H4 (cell line): ENCODE measurements at regions not wholly inside any gene's neighbourhood (a gene's known extent, or its start where the extent isn't known, plus 50 kb on each side); places are given as distances from the start of the nearest gene placed in this dataset.

Experiments used
- DNase-seq: peaks from one replicate; pipeline ENCODE4 v3.0.0-alpha.2; 2015; ENCODE audit warnings: low spot score

DNA sequence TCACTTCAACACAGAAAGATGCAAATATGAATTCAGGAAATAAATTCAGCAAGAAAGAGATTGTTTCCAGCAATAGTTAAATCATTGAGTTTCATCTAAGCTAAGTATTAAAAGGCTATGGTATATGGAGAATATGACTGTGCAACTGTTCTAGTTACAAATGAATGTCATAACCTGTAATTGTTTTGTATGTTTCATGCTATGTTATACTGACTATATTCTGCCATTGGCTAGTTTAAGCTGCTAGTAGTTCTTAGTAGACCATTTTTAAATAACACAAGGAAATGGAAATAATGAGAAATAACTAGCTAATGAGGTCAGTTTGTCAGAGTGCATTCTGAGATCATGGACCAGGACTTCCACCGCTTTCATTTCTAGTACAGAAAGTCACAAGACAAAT, 1154.9 kb upstream of the TMEFF2 start:
- no peak for DNase-seq

DNA sequence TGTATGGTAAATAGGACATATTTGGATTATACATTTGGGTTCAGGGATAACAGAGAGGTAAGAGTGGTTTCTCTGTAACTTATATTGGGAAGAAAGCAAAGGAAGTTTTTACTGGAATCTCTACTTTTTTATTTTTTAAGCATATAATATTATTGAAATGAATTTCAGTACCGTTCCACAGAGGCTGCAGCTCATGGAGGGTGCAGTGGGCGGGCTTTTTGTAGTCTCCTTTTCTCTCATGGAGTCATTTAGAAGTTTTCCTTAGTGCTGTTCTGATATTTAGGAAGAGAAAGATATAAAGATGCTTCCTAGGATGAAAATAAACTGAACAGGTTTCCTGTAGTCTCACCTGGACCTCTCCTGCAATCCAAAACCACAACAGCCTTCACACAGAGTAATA, 1153.3 kb upstream of the TMEFF2 start:
- no peak for DNase-seq

DNA sequence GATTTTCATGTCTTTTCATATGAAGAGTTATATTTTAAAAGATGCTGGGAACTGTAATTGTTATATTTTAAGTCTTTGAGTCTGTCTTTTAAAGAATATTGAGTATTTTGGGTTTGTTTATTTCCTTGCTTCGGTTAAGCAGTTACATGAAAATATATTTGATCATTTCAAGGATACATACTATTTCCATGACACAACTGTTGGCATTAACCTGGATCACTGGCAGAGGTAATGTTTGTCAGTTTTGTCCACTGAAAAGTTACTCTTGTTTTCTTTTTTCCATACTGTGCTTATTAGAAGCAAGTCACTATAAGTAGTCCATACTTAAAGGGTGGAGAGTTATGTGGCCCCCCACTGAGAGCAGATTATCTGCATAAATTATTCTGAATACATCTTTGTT, 1142.0 kb upstream of the TMEFF2 start:
- no peak for DNase-seq

DNA sequence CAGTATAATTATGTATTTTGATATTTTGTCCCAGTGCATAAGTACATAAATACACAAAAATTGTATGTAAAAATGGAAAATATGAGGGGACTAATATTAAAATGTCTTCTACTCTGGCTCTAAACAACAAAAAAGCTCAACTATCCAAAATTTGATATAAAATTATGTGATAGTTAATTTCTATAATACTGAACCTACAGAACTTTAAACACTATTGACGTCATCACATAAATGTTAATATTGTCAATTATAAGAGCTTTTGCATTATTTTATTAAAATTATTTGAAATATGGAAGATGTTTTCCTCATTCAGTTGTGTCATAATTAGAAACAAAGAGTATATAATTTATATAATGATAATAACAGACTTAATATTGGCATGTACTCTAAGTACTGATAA, 1139.7 kb upstream of the TMEFF2 start:
- DNase-seq, result no peak

DNA sequence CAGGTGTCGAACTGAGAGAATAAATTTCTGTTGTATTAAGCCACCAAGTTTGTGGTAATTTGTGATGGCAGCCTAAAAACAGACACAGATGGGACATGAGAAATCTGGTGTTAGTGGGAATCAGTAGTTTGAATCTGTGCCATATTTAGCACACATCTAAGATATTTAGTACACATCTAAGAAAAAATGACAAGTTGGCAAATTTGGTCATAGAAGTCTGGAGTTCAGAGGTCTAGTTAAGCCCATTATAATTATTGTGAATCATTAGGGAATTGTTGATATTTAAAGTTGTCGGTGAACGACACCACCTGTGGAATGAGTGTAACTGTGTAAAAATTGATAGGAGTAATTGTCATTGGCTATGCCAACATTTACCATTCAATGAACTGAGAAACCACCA, 1138.8 kb upstream of the TMEFF2 start:
- no peak for DNase-seq

DNA sequence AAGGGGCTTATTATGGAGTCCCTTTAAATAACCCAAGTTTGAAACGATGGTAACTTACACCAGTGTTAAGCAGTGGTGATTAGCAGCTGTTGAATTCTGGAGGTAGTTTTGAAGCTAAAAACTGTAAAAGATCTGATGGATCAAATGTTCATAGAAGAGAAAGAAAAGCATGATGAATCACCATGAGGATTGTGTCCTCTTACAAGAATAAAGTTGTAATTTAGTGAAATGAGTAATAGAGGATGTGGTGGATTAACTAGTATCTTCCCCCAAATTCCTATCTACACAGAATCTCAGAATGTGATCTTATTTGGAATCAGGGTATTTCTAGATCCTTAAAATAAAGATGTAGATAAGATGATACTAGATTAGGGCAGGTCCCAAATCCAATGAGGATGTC, 1138.2 kb upstream of the TMEFF2 start:
- no peak for DNase-seq

DNA sequence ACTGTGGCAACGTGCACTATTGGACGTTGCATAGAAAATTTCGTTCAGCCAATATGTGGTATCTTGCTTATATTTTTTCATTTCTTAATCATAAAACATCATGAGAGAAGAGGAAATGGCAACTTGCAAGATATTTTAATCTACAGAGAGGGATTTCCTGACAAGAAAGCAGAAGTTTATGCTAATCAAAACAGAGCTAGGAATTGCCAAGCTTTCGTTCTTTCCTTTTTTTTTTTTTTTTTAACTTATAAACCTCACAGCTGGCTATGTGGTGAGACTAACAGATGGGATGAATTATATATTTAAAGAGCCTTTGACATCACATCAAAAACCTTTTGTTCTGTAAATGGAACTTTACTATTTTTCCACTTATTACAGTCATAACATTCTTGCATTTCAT, 1136.9 kb upstream of the TMEFF2 start:
- DNase-seq, result no peak

DNA sequence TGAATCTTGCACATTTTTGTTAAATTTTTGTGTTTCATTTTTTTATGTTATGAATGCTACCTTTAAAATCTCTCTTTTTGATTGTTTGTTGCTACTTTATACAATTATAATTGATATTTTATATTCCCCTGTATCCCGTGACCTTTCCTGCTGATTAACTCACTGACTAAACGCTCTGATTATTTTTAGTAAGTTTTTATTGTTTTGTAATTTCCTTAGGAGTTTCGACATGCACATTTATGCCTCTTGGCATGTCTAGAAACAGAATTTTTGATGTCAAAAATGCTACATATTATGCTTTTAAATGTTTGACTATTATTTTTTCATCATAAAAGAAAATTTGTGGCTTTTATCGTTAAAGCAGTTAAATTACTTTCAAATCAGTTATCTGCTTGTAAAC, 1131.6 kb upstream of the TMEFF2 start:
- no peak for DNase-seq

DNA sequence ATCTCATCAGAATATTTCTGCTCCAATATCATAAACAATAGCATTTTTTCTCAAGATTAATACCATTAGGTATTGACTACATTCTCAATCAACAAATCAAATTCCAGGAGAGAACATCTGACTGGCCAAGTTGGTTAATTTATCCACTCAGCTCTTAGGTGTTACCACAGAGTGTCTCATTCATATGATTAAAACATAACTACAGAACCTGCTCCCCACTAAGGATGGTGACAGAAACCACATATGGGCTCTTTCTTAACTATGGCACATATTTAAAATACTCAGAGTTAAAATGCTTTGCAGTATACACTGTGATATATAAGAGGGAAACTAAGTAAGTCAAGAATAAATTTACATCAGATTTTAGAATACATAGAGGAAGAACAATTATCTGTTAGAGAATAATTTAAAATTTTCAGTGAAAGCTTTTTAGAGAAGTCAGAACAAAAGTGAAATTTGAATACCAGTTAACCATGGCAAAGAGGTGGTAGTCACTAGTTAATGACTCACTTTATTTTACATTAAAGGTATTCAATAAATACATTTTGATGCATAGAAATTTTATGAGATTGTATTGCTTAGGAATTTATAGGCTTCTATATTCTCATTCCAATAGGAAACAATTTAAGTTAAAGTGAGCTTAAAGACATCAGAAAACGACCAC, 1120.8 kb upstream of the TMEFF2 start:
- DNase-seq, result no peak

DNA sequence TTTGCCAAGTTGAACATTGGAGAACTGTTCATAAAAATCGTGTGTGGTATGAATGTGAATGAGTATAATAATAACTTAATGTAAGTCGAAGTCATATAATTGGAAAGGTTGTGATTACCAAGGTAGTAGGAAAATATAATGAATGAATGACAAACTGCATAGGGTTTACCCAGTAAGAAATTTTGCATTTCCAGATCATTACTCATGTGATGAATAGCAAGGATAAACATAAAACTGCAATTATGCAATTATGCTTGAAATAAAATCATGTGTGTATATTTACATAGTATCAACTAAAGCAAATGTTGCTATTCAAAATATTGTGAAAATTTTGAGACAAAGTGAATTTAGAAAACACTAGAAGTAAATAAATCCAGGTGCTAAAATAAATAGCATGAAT, 1108.7 kb upstream of the TMEFF2 start:
- DNase-seq, result no peak

DNA sequence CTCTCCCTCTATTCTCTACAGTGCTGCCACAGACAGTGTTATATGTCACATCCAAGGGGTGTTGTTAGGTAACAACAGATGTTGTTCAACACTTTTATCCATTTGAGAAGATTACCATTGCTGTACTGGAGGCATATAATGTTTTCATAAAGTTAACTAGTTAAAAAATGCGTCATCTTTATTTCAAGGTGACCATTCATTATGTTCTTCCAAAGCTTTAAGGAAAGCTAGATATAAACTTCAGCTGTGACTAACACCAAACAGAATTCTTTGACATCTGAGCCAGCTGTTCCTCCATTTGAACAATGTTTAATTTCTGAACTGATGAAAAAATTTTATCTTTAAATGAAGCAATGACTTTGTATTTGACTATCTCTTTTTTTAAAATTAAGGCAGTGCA, 1099.6 kb upstream of the TMEFF2 start:
- DNase-seq, result no peak

DNA sequence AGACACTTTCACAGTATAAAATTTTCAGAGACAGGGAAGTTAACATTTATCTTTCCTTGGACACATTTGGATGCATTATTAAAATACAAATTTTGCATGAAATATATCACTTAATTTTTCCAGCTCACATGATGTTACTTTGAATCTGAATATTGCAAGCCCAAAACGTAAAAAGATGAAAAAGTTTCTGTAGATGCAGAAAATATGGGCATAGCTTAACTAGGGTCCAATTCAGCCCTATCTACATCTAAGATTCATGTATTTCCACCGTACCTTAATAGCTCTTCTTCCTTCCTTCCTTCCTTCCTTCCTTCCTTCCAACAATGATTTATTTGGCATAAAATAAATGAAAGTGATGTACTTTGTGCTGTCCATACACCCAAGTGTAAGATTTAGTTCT, 1084.6 kb upstream of the TMEFF2 start:
- no peak for DNase-seq

DNA sequence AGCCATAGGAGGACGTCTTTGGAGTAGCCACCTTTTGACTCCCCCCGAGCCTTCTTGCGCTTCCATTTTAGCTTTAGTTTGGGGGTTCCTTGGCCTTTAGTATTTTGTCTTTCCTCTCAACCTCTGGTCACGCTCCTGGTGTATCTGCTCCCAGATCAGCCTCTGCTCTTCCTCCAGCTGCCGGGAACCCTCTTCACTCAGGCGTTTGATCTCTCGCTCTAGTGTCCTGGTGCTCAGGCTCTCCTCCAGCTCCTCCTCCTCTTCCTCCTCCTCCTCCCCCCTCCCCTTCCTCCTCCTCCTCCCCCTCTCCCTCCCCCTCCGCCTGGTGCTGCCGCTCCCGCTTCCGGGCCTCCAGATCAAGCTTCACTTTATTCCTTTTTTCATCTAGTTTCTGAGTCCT, 1082.3 kb upstream of the TMEFF2 start:
- DNase-seq, result no peak

DNA sequence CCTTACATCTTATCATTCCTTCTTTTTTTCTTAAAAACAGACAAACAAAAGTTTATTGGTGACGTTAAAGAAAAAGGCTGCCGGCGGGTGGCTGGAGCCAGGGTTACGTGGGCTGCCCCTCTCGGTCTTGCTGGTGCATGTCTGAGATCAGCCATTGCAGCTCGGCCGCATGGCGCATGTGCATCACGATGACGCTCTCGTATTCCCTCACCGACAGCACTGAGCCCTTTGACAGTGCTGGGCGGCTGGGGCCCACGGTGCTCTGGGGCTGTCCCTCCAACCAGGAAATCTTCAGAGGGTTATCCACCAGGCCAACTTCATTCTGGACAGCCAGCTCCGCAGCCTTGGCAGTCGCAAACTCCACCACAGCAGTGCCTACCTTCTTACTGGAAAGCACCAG, 1081.8 kb upstream of the TMEFF2 start:
- DNase-seq, result no peak

DNA sequence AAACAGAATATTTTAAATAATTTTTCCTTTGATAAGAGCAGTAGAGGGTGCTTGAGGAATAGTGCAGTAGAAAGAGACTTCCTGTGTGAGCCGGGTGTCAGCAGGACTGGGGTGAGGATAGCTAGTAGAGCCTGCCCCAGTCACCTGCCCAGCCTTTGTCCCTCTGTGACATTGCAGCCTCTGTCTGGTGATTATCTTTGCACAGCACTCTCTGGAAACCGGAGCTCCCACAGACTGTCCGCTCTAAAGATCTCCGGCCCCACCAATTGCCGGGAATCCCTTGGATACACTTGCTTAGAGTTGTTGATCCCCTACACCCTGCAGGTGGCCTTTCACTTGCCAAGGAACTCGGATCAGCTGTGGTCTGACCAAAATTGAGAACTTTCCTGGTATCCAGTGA, 1081.3 kb upstream of the TMEFF2 start:
- no peak for DNase-seq

DNA sequence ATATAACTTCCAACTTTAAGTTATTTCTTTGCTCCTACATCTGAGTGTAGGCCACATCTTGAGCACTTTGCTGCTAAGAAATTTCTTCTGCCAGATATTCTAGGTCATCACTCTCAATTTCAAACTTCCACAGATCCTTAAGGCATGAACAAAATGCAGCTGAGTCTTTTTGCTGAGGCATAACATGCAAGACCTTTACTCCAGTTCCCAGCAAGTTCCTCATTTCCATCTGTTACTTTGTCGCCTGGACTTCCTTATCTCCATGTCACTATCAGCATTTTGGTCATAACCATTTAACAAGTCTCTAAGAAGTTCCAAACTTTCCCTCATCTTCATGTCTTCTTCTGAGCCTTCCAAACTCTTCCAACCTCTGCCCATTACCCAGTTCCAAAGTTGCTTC, 1077.3 kb upstream of the TMEFF2 start:
- no peak for DNase-seq

DNA sequence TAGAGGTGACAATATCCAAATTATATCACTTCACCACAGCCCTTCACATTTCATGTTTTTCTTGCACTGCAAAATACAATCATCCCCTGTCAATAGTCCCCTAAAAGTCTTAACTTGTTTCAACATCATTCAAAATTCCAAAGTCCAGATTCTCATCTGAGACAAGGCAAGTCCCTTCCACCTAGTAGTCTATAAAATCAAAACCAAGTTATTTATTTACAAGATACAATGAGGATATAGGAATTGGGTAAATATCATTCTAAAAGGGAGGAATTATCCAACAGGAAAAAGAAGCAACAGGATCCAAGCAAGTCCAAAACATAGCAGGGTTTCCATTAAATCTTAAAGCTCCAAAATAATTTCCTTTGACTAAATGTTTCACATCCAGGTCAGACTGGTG, 1076.1 kb upstream of the TMEFF2 start:
- DNase-seq, result no peak

DNA sequence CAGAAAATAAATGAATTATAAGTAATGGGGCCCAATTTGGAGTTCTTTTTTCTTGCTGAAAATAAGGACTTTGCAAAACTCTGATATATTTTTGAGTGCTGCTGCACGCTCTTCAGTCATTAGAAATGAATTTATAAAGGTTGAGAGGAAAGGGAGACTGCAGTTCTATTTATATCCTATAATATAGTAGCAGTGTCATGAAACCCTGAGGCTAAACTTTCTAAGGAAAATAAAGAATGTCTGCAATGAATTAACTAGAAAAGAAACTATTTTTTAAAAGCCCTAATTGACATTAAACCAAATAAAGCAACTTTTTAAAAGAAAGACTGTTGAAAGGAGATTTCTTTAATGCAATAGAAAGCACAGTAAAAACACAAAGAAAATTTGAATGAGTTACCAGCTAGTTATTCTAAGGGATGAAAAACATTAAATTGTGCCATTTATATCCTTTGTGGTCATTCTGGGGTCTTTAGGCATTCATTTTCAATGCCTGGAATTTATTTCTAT, 1072.8 kb upstream of the TMEFF2 start:
- DNase-seq, result no peak

DNA sequence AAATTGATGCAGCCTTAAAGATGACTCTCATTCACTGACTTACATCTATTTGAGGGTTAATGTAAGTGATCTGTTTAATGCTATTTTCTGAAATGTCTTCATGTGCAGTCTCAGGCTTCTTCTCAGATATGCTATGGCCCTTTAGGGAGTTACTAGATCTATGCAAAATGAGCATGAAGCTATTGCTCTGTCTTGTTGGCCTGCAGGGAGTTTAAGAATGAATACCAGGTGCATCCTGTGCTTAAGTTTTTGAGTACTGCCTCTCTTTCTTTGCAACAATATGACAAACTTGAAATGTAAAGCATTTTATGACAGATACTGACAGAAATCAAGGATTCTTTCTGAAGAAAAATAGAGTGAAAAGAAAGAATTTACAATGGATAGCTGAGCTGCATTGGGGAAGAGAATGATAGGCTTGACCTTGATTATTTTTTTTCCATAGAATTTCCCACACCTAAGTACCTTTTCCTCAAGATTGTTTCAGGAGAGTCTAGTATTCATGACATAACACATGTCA, 1058.3 kb upstream of the TMEFF2 start:
- DNase-seq, result no peak

DNA sequence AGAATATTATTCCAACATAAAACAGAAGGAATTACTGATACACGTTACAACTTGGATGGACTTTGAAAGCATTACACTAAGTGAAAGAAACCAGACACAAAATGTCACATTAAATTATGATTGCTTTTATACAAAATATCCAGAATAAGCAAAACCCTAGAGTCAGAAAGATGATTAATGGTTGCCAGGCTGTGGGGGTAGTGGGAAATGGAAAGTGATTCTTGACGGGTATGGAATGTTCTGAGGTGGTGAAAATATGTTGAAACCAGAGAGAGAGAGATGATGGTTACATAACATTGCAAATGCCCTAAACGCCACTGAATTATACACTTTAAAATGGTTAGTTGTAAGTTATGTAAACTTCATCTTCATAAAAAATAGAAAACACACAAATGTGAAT, 1057.2 kb upstream of the TMEFF2 start:
- DNase-seq, result no peak

DNA sequence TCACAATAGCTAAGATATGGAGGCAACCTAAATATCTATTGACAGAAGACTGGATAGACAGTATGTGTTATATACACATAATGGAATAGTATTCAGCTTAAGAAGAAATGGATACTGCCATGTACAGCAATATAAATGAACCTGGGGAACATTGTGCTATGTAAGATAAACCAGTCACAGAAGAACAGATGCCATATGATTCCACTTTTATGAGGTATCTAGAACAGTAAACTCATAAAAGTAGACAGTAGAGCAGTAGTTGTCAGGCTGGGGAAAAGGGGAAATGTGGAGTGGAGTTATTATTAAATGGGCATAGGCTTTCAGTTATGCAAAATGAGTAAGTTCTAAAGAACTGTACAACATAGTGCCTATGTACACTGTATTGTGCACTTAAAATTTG, 1055.7 kb upstream of the TMEFF2 start:
- DNase-seq, result no peak

DNA sequence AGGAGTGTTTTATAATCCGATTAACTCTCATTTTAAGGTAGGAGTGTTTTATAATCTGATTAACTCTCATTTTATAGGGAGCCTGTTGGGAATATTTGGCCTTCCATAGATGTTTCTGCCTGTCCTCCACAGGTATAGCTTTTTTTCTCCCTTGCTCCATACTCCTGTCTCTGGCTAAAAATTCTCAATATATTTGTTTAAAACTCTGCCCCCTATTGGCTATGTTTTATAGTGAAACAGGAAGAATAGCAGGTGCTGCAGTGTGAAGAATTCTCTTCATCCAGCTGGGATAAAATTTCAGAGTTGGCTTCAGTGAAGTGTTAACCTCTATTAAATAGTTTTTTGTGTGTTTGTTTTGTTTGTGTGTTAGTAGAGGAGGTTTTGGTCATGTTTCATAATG, 1046.0 kb upstream of the TMEFF2 start:
- no peak for DNase-seq

DNA sequence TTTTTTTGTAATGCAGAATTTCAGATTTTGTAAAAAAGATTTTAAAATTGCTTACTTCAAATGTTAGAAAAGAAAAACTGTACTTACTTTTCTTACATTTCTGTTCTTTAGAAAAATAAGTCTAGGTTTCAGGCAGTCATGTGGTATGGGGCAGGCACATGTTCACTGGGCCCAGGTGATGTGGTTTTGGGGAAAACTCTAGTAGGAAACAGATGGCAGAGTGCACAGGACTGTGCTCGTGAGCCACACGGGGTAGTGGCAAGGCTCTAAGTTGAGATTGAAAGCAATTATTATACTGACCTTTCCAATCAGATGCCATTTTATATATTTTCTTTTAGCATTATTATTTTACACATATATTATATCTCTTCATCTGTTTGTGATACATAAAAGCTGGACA, 1036.9 kb upstream of the TMEFF2 start:
- no peak for DNase-seq

DNA sequence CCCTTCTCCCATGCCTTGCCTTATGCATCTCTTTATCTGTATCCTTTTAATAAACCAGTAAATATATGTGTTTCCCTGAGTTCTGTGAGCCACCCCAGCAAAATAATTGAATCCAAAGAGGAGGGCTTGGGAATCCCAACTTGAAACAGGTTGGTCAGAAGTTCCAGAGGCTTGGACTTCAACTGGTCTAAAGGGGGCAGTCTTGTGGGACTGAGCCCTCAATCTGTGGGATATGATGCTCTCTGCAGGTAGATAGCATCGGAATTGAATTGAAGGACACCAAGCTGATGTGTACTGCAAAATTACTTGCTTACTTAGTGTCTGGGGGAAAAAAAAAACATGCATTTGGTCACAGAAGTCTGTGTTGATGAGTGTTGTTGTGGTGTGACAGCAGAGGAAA, 1033.5 kb upstream of the TMEFF2 start:
- no peak for DNase-seq
